Fibroblast of pulmonary artery (primary cell): ENCODE measurements at regions not wholly inside any gene's neighbourhood (a gene's known extent, or its start where the extent isn't known, plus 50 kb on each side); places are given as distances from the start of the nearest gene placed in this dataset.
"Not testable (repeated sequence)": the region's sequence is repeated elsewhere in the genome, so short reads cannot be mapped to it uniquely, and the experiment has no call there.

Source experiments
- DNase-seq: peaks from one replicate; pipeline ENCODE4 v3.0.0-alpha.2; 2010; ENCODE audit warnings: low read depth
- H3K4me3 ChIP-seq: replicated peaks from 2 replicates; pipeline ENCODE4 v1.5.1; 2011; ENCODE audit warnings: low read depth, mild to moderate bottlenecking, control low read depth, low read length, moderate library complexity
- TF ChIP-seq, protein P1 (sequence below): IDR thresholded peaks from 2 replicates; pipeline ENCODE4 v1.5.1; 2011; ENCODE audit warnings: mild to moderate bottlenecking, control low read depth, low read length, inconsistent platforms; ENCODE audit errors: missing control alignments

DNA sequence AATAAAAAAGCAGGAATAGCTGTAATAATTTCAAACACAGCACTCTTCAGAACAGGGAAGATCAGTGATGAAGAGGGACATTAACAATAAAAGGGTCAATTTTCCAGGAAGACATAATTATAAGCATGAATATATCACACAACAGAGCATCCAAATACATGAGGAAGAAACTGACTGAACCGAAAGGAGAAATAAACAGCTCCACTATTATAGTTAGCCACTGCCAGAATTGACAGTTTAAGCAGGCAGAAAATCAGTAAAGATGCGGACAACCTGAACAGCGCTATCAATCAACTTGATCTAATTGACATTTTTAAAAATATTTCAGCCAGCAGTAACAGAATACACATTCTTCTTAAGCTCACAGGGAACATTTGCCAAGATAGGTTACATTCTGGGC is 89.1 kb downstream of the MED10 start:
- TF ChIP-seq, protein P1, sequence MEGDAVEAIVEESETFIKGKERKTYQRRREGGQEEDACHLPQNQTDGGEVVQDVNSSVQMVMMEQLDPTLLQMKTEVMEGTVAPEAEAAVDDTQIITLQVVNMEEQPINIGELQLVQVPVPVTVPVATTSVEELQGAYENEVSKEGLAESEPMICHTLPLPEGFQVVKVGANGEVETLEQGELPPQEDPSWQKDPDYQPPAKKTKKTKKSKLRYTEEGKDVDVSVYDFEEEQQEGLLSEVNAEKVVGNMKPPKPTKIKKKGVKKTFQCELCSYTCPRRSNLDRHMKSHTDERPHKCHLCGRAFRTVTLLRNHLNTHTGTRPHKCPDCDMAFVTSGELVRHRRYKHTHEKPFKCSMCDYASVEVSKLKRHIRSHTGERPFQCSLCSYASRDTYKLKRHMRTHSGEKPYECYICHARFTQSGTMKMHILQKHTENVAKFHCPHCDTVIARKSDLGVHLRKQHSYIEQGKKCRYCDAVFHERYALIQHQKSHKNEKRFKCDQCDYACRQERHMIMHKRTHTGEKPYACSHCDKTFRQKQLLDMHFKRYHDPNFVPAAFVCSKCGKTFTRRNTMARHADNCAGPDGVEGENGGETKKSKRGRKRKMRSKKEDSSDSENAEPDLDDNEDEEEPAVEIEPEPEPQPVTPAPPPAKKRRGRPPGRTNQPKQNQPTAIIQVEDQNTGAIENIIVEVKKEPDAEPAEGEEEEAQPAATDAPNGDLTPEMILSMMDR = no peak
- DNase-seq = no peak

DNA sequence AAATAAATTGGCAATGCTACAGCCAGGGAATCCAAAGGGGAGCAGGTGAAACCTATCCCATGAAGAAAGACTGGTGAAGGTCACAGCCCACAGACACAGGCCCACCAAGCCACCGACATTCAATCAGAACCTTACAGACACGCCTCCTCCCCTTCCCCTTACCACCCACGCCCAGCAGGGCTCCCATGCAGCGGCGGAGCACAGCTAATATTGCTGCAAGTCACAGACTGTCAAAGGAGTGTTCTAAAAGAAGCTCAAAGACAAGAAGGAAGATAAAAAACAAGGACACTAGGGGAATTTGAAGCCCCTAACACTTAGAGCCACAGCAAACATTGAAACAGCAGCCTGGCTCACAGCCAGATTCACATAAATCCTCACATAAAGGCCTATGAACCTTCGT is 91.2 kb downstream of the MED10 start:
- DNase-seq = no peak
- no peak overlapping the region for H3K4me3 ChIP-seq
- TF ChIP-seq, protein P1 = no peak

More for the DNA sequence above, 89.1 kb downstream of the MED10 start:
- no peak overlapping the region for H3K4me3 ChIP-seq

DNA sequence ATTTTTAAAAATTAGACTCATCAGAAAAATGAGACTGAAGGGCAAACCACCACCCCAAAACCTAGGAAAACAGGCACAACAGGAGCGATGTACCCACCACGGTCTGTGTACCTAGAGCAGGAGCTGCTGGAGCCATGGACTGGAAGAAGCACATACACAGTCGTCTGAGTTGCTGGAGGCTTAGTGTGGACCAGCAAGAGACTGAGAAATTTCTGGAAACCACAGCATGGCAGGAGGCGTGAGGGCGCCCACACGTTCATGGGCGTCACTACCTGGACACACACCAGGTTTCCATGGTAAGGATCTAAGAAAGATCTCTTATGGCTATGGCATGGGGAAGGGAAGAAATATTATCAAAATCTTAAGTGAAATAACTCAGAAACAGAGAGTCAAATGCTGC is 91.9 kb downstream of the MED10 start:
- no peak overlapping the region for H3K4me3 ChIP-seq
- no peak for DNase-seq
- TF ChIP-seq, protein P1 = no peak

DNA sequence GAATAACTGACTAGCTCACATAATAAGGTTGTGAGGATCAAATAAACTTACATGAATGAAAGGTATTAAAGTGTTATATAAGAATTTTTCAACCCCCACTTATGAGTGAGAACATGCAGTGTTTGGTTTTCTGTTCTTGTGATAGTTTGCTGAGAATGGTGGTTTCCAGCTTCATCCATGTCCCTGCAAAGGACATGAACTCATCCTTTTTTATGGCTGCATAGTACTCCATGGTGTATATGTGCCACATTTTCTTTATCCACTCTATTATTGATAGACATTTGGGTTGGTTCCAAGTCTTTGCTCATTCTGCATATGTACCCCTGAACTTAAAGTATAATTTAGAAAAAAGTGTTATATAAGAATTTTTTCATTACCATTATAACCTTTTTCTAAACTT is 93.9 kb downstream of the MED10 start:
- DNase-seq, H3K4me3 ChIP-seq: not testable (repeated sequence)

DNA sequence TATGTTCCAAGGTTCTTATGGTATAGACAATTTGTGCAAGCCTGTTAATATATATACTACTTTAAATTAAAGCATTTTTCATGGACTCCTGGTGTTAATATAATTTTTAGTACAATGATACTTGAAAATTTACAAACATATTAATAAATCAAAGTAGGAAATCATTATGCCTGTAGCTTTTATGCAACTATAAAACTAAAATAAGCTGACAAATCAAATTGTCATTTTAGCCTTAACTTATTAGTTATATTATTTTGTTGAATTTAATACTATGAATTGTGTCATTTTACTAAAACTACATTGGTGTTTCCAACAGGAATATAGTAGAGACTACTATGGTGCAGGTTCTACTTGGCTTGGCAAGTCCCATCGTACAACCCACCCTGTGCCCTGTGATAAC is 96.0 kb downstream of the MED10 start:
- DNase-seq = no peak
- no peak overlapping the region for H3K4me3 ChIP-seq
- TF ChIP-seq, protein P1 = no peak

DNA sequence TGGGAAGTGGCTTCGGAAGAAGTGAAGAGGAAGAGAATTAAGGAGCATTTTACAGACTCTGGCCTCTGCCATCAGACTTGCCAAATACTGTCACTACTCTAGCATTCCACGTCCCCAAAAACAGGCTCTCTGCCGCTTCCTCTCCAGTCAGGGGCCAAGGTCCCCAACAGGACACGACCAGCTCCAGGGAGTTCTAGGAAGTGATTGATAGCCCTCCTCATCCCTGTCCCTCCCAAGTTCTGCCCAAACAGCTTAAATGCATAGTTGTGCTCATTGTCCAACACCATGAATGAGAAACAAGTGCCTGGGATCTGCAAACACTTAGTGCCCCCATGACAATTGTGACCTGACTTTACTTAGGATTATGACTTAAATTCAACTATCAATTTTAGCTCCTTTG is 96.5 kb downstream of the MED10 start:
- TF ChIP-seq, protein P1 = no peak
- no peak overlapping the region for H3K4me3 ChIP-seq

DNA sequence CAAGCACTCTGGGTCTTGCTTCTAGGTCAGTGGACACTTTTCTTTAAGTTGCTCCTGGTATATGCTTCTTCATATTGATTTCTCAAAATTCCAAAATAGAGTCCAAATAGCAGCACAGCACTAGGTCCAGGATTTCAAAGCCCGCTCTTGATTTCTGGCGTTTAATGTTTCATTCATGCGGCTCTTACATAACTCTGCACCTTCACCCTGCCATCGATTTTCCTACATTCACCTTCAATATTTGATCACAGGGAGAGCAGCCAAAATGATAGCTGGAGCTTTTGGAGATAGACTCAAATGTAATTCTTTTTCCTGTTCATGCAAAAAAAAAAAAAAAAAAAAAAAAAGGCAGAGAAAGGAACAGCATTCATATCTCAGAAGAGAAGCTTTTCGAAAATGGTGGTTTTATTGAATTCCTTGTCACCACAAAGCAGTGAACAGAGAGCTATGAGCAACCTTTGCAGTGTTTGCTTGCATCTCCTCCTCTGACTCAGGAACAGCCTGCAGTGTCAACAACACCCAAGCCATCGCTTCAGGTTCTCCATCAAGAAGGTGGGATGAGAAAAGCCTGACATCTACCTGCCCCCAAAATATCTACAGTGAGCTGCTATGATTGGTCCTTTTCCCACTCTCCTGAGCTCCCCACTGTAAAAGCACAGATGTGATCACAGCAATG is 97.8 kb downstream of the MED10 start:
- no peak for DNase-seq
- no peak overlapping the region for H3K4me3 ChIP-seq
- TF ChIP-seq, protein P1 = no peak

More for the DNA sequence above, 96.5 kb downstream of the MED10 start:
- DNase-seq = no peak
